HepG2 (cell line): ENCODE measurements at regions not wholly inside any gene's neighbourhood (a gene's known extent, or its start where the extent isn't known, plus 50 kb on each side); places are given as distances from the start of the nearest gene placed in this dataset.

ENCODE experiments used
- ATAC-seq: fragments of 200-7000 bp; cut with Tn5 transposase; 3 replicates; pipeline ENCODE4 v1.9.1; 2020; ENCODE audit warnings: mild to moderate bottlenecking, moderate library complexity
- BruUV-seq: library from RNA; stranded (reverse); fragments of 400-500 nt; replicated peaks from 2 replicates; lab custom pipeline; 2021; lab: Mats Ljungman, UMichigan
- CTCF ChIA-PET: fragments of 300-600 bp; formaldehyde crosslinking; extraction: SDS; loops from one replicate; lab custom pipeline; 2021; ENCODE audit warnings: low total read pairs, inconsistent platforms, low intra/inter-chr PET ratio; lab: Yijun Ruan, JAX
- POLR2A ChIA-PET: fragments of 350-600 bp; sonication (Branson Sonifier 250); formaldehyde crosslinking; loops from one replicate; lab custom pipeline; 2020; ENCODE audit warnings: antibody characterized with exemption, inconsistent platforms; lab: Yijun Ruan, JAX
- DNase-seq: peaks from one replicate; pipeline ENCODE4 v3.0.0-alpha.2; 2015; ENCODE audit warnings: low spot score
- FAIRE-seq: peaks from 3 replicates; lab custom pipeline; 2011; peaks lifted over from hg19 to GRCh38; lab: Jason Lieb, UNC
- H2AFZ ChIP-seq: one replicate; pipeline ENCODE4 v1.6.1; 2011; ENCODE audit warnings: low read length, inconsistent platforms
- H3K27ac ChIP-seq: fragments of 300-600 bp; 3 replicates; pipeline ENCODE4 v1.8.0; 2011; ENCODE audit warnings: mixed run types, mild to moderate bottlenecking, mixed read lengths, low read length, inconsistent platforms; ENCODE audit not compliant: insufficient read depth; ENCODE audit errors: extremely low read length
- H3K27me3 ChIP-seq, 2 experiments: fragments of 200-600 bp in 1 of 2; 2 replicates in 1 of 2; 3 replicates in 1 of 2; pipeline versions ENCODE4 v1.6.0 to v1.8.0; 2011; ENCODE audit warnings: low read length in 2 of 2, mild to moderate bottlenecking in 2 of 2, moderate library complexity in 2 of 2, inconsistent platforms in 1 of 2; ENCODE audit not compliant: insufficient read depth in 2 of 2, control insufficient read depth in 1 of 2
- H3K36me3 ChIP-seq, 2 experiments: fragments of 200-600 bp in 1 of 2; replicated peaks in 1 of 2; 2 replicates in 1 of 2; 3 replicates in 1 of 2; pipeline versions ENCODE4 v1.5.1 to v1.8.0; 2011; ENCODE audit warnings: low read length in 2 of 2, inconsistent platforms in 1 of 2; ENCODE audit not compliant: insufficient read depth in 2 of 2, control insufficient read depth in 1 of 2
- H3K4me1 ChIP-seq: 2 replicates; pipeline ENCODE4 v1.5.1; 2012; ENCODE audit warnings: low read length, inconsistent platforms; ENCODE audit not compliant: insufficient read depth
- H3K4me2 ChIP-seq: 2 replicates; pipeline ENCODE4 v1.6.0; 2011; ENCODE audit warnings: low read depth, low read length, inconsistent platforms
- H3K4me3 ChIP-seq, 3 experiments: fragments of 200-600 bp in 1 of 3; sonication (generic), shearing (Covaris generic) in 1 of 3; replicated peaks in 1 of 3; 2 replicates each; pipeline ENCODE4 v1.5.1; 2011 to 2016; ENCODE audit warnings: low read length in 3 of 3, inconsistent platforms in 2 of 3, low read depth in 2 of 3, mild to moderate bottlenecking in 2 of 3, control low read depth in 1 of 3, mixed read lengths in 1 of 3; ENCODE audit not compliant: insufficient read depth in 1 of 3
- H3K79me2 ChIP-seq: one replicate; pipeline ENCODE4 v1.6.1; 2011; ENCODE audit warnings: low read length, inconsistent platforms; ENCODE audit not compliant: insufficient read depth
- H3K9ac ChIP-seq: 2 replicates; pipeline ENCODE4 v1.6.0; 2011; ENCODE audit warnings: mild to moderate bottlenecking, low read depth, low read length, inconsistent platforms; ENCODE audit not compliant: insufficient read depth
- H3K9me3 ChIP-seq: 2 replicates; pipeline ENCODE4 v1.5.1; 2012; ENCODE audit warnings: mild to moderate bottlenecking, low read length
- H4K20me1 ChIP-seq: 2 replicates; pipeline ENCODE4 v1.6.0; 2011; ENCODE audit warnings: inconsistent platforms, mild to moderate bottlenecking, low read length, moderate library complexity; ENCODE audit not compliant: insufficient read depth
- HDAC2 ChIP-seq: sonication (generic); formaldehyde crosslinking; IDR thresholded peaks from 2 replicates; pipeline ENCODE4 v1.4.0; 2020; ENCODE audit warnings: missing genetic modification reagents
- HIVEP1 ChIP-seq: sonication (generic); formaldehyde crosslinking; IDR thresholded peaks from 2 replicates; pipeline ENCODE4 v1.4.0; 2020; ENCODE audit warnings: mild to moderate bottlenecking, missing genetic modification reagents
- HMGXB3 ChIP-seq: sonication (generic); formaldehyde crosslinking; IDR thresholded peaks from 2 replicates; pipeline ENCODE4 v1.4.0; 2020; ENCODE audit warnings: missing genetic modification reagents, borderline replicate concordance
- NBN ChIP-seq: fragments of 450-650 bp; conservative IDR thresholded peaks from 2 replicates; pipeline ENCODE4 v1.6.1; 2017
- NR2F2 ChIP-seq: IDR thresholded peaks from 2 replicates; pipeline ENCODE4 v1.6.1; 2012; ENCODE audit warnings: low read depth, inconsistent platforms, borderline replicate concordance
- RFXAP ChIP-seq: sonication (generic); formaldehyde crosslinking; IDR thresholded peaks from 2 replicates; pipeline ENCODE4 v1.4.0; 2020; ENCODE audit warnings: missing genetic modification reagents, borderline replicate concordance
- SETDB1 ChIP-seq: sonication (generic); formaldehyde crosslinking; IDR thresholded peaks from 2 replicates; pipeline ENCODE4 v1.5.1; 2020; ENCODE audit warnings: missing genetic modification reagents, mild to moderate bottlenecking, borderline replicate concordance
- SUZ12 ChIP-seq: fragments of 150-350 bp; IDR thresholded peaks from 2 replicates; pipeline ENCODE4 v1.6.1; 2014; ENCODE audit warnings: low read depth, low read length
- TIGD3 ChIP-seq: sonication (generic); formaldehyde crosslinking; IDR thresholded peaks from 2 replicates; pipeline ENCODE4 v1.5.1; 2020; ENCODE audit warnings: mild to moderate bottlenecking, missing genetic modification reagents, borderline replicate concordance
- TMF1 ChIP-seq: sonication (generic); formaldehyde crosslinking; IDR thresholded peaks from 2 replicates; pipeline ENCODE4 v1.8.1; 2022; ENCODE audit warnings: low read depth, missing genetic modification reagents
- ZMYM3 ChIP-seq: sonication (generic); formaldehyde crosslinking; IDR thresholded peaks from 2 replicates; pipeline ENCODE4 v1.5.1; 2020; ENCODE audit warnings: mild to moderate bottlenecking, missing genetic modification reagents
- ZNF101 ChIP-seq: sonication (generic); formaldehyde crosslinking; IDR thresholded peaks from 2 replicates; pipeline ENCODE4 v1.4.0; 2020; ENCODE audit warnings: mild to moderate bottlenecking, low read depth, missing genetic modification reagents, borderline replicate concordance
- ZNF124 ChIP-seq: sonication (generic); formaldehyde crosslinking; IDR thresholded peaks from 2 replicates; pipeline ENCODE4 v1.4.0; 2020; ENCODE audit warnings: missing genetic modification reagents
- ZNF343 ChIP-seq: sonication (generic); formaldehyde crosslinking; IDR thresholded peaks from 2 replicates; pipeline ENCODE4 v1.4.0; 2020; ENCODE audit warnings: mild to moderate bottlenecking, missing genetic modification reagents
- whole genome bisulfite sequencing: methylation state at CpG from one replicate; pipeline ENCODE4 v1.1.6; 2017; ENCODE audit warnings: low lambda C conversion rate; 5-methylcytosine and 5-hydroxymethylcytosine counted together
- in situ Hi-C: cut with HindIII; loops from 2 replicates; pipeline ENCODE4 v1.10.0; 2017; ENCODE audit warnings: low pct_unique_long_range_greater_than_20kb; ENCODE audit not compliant: extremely low pct_ligation_motif_present
- intact Hi-C: fragments of 100-400 bp; cut with micrococcal nuclease; formaldehyde crosslinking; loops from one replicate; pipeline ENCODE4 v1.10.0; 2022; ENCODE audit not compliant: unreplicated experiment

GRCh38 chr18:59752666-59753065 is 55.4 kb upstream of the CCBE1 start:
- Histone ChIP-seq H3K36me3 (no peaks in the 10 kb centered on the region), H3K27ac (no peak overlapping the region), H3K9me3 (no peaks in the 10 kb centered on the region), H3K79me2 (no peaks in the 10 kb centered on the region), H3K9ac (no peak overlapping the region), H3K4me3 (no peak overlapping the region), H2AFZ (no peak overlapping the region), H3K4me2 (no peak overlapping the region), H3K4me1 (no peaks in the 10 kb centered on the region), H4K20me1 (no peaks in the 10 kb centered on the region), H3K27me3 (no peaks in the 10 kb centered on the region; a peak in 1 of 5 replicates)
- in situ Hi-C loops, result no loop called here
- intact Hi-C loops, result no loop called here
- DNase-seq (no peak), ATAC-seq (no peak), FAIRE-seq (no peak)
- no peak for TF ChIP-seq SUZ12
- no peak for TF ChIP-seq SETDB1
- TF ChIP-seq TIGD3 (CRISPR knock-in tag), result no peak
- no peak for TF ChIP-seq HMGXB3
- no peak for TF ChIP-seq ZMYM3 (CRISPR knock-in tag)
- no peak for TF ChIP-seq HIVEP1
- TF ChIP-seq NBN, result no peak
- no peak for TF ChIP-seq NR2F2
- TF ChIP-seq RFXAP, result no peak
- no peak for TF ChIP-seq HDAC2
- TF ChIP-seq ZNF124 (CRISPR knock-in tag), result no peak
- TF ChIP-seq TMF1 (CRISPR knock-in tag), result no peak
- TF ChIP-seq ZNF343 (CRISPR knock-in tag), result no peak
- no peak for TF ChIP-seq ZNF101 (CRISPR knock-in tag)
- ChIA-PET CTCF (no interaction called here), POLR2A (no interaction called here)
- 3% methylated on average over 1 of the region's 1 CpG for WGBS
- no TSS peak for BruUV-seq
